Liver (tissue), 8 donors: ENCODE measurements at regions not wholly inside any gene's neighbourhood (a gene's known extent, or its start where the extent isn't known, plus 50 kb on each side); places are given as distances from the start of the nearest gene placed in this dataset.

Experiments
- DNase-seq: peaks from one replicate; pipeline ENCODE4 v3.0.0-alpha.2; 2017; ENCODE audit warnings: low spot score
- H3K27ac ChIP-seq, 2 donors: one replicate each; pipeline ENCODE4 v1.7.0; 2013; ENCODE audit warnings: inconsistent platforms in 2 of 2, low read length in 2 of 2, control low read depth in 1 of 2, low read depth in 1 of 2, mild to moderate bottlenecking in 1 of 2
- H3K27me3 ChIP-seq, 4 donors: one replicate each; pipeline versions ENCODE4 v1.6.1 to v1.7.0; 2013; ENCODE audit warnings: low read length in 3 of 4, inconsistent platforms in 1 of 4, mild to moderate bottlenecking in 1 of 4, moderate library complexity in 1 of 4; ENCODE audit not compliant: control insufficient read depth in 4 of 4, insufficient read depth in 4 of 4
- H3K36me3 ChIP-seq, 4 donors: one replicate each; pipeline versions ENCODE4 v1.6.1 to v1.7.0; 2013; ENCODE audit warnings: low read length in 3 of 4, mild to moderate bottlenecking in 3 of 4, low read depth in 1 of 4, moderate library complexity in 1 of 4; ENCODE audit not compliant: control insufficient read depth in 4 of 4, insufficient read depth in 3 of 4
- H3K4me1 ChIP-seq, 4 donors: one replicate each; pipeline versions ENCODE4 v1.6.1 to v1.7.0; 2013; ENCODE audit warnings: low read length in 3 of 4, mild to moderate bottlenecking in 3 of 4, moderate library complexity in 1 of 4; ENCODE audit not compliant: control insufficient read depth in 4 of 4, insufficient read depth in 4 of 4
- H3K4me3 ChIP-seq, 3 donors: one replicate each; pipeline versions ENCODE4 v1.6.1 to v1.7.0; 2013; ENCODE audit warnings: low read length in 3 of 3, control low read depth in 1 of 3, low read depth in 1 of 3, mild to moderate bottlenecking in 1 of 3
- H3K9ac ChIP-seq, 2 donors: one replicate each; pipeline ENCODE4 v1.7.0; 2013; ENCODE audit warnings: low read length in 2 of 2, mild to moderate bottlenecking in 2 of 2, moderate library complexity in 2 of 2, control low read depth in 1 of 2, low read depth in 1 of 2
- H3K9me3 ChIP-seq, 4 donors: one replicate each; pipeline versions ENCODE4 v1.6.1 to v1.7.0; 2013; ENCODE audit warnings: low read length in 3 of 4; ENCODE audit not compliant: control insufficient read depth in 4 of 4
- EGR1 ChIP-seq, 2 donors: IDR thresholded peaks; 2 replicates each; pipeline ENCODE4 v1.6.1; 2016 to 2018; ENCODE audit warnings: antibody characterized with exemption in 2 of 2, low read depth in 2 of 2
- FOXA1 ChIP-seq: IDR thresholded peaks from 2 replicates; pipeline ENCODE4 v1.6.1; 2016; ENCODE audit warnings: antibody characterized with exemption
- FOXA2 ChIP-seq: IDR thresholded peaks from 2 replicates; pipeline ENCODE4 v1.6.1; 2016; ENCODE audit warnings: antibody characterized with exemption
- GABPA ChIP-seq, 2 donors: IDR thresholded peaks in 1 of 2; conservative IDR thresholded peaks in 1 of 2; 2 replicates each; pipeline ENCODE4 v1.6.1; 2016; ENCODE audit warnings: antibody characterized with exemption in 2 of 2, mild to moderate bottlenecking in 1 of 2, moderate library complexity in 1 of 2
- HNF4A ChIP-seq, 2 donors: conservative IDR thresholded peaks; 2 replicates each; pipeline ENCODE4 v1.6.1; 2016; ENCODE audit warnings: antibody characterized with exemption in 2 of 2, mild to moderate bottlenecking in 2 of 2
- HNF4G ChIP-seq: IDR thresholded peaks from 2 replicates; pipeline ENCODE4 v1.6.1; 2016; ENCODE audit warnings: antibody characterized with exemption
- JUND ChIP-seq, 2 donors: IDR thresholded peaks; 2 replicates each; pipeline ENCODE4 v1.6.1; 2016; ENCODE audit warnings: antibody characterized with exemption in 2 of 2
- NR2F2 ChIP-seq: IDR thresholded peaks from 2 replicates; pipeline ENCODE4 v1.6.1; 2016; ENCODE audit warnings: antibody characterized with exemption
- RAD21 ChIP-seq, 2 donors: IDR thresholded peaks; 2 replicates each; pipeline ENCODE4 v1.6.1; 2016; ENCODE audit warnings: antibody characterized with exemption in 2 of 2, mild to moderate bottlenecking in 2 of 2
- RXRA ChIP-seq, 2 donors: IDR thresholded peaks; 2 replicates each; pipeline ENCODE4 v1.6.1; 2017 to 2018; ENCODE audit warnings: antibody characterized with exemption in 2 of 2, mild to moderate bottlenecking in 1 of 2
- SP1 ChIP-seq: IDR thresholded peaks from 2 replicates; pipeline ENCODE4 v1.6.1; 2018; ENCODE audit warnings: antibody characterized with exemption, mild to moderate bottlenecking
- TAF1 ChIP-seq: conservative IDR thresholded peaks from 2 replicates; pipeline ENCODE4 v1.6.1; 2016; ENCODE audit warnings: antibody characterized with exemption, mild to moderate bottlenecking
- YY1 ChIP-seq: IDR thresholded peaks from 2 replicates; pipeline ENCODE4 v1.6.1; 2016; ENCODE audit warnings: antibody characterized with exemption, mild to moderate bottlenecking
- WGBS: extraction: QIAGEN DNeasy Blood & Tissue Kit; methylation state at CpG from one replicate; pipeline ENCODE4 v1.1.7; 2013; 5-methylcytosine and 5-hydroxymethylcytosine counted together
- TF ChIP-seq, protein P1 (sequence below): IDR thresholded peaks from 2 replicates; pipeline ENCODE4 v1.6.1; 2016; ENCODE audit warnings: antibody characterized with exemption, mild to moderate bottlenecking
- TF ChIP-seq, protein P2 (sequence below): IDR thresholded peaks from 2 replicates; pipeline ENCODE4 v1.6.1; 2016; ENCODE audit warnings: antibody characterized with exemption
- TF ChIP-seq, protein P3 (sequence below): IDR thresholded peaks from 2 replicates; pipeline ENCODE4 v1.6.1; 2016; ENCODE audit warnings: antibody characterized with exemption
- TF ChIP-seq, protein P4 (sequence below): IDR thresholded peaks from 2 replicates; pipeline ENCODE4 v1.6.1; 2016; ENCODE audit warnings: antibody characterized with exemption
- TF ChIP-seq, protein P5 (sequence below): fragments of 150-350 bp; IDR thresholded peaks from 2 replicates; pipeline ENCODE4 v1.5.1; 2017; ENCODE audit warnings: improper control_type of control experiment, low read depth, low read length; ENCODE audit not compliant: missing input control
- donor health status: healthy.
- donor health status: healthy.
- donor health status: healthy.
- donor health status: healthy.
- donor health status: healthy.

DNA sequence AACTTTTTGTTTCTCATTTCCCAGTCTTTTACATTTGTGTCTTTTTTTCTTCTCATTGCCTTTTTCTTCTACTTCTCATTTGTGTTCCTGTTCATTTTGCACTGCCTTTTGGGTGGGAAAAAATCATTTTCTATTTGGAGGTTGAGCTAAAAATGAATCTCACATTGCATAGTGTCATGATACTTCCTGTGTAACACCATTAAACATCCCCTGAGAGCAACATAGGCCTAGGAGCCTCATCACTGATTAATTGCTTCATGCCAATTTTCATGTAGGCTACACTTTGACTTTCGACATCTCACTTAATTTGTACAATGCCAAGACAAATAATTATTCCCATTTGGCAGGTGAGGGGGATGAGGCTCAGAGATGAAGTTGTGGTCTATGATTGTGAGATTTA lies 279.2 kb downstream of the EDEM1 start:
- no peak overlapping the region for H3K4me3 ChIP-seq
- H3K4me1 ChIP-seq: no peaks in the 10 kb centered on the region
- no peak overlapping the region for H3K9ac ChIP-seq
- no peak for TF ChIP-seq HNF4A (conservative IDR thresholded peaks at IDR 0.05)
- TF ChIP-seq, protein P1, sequence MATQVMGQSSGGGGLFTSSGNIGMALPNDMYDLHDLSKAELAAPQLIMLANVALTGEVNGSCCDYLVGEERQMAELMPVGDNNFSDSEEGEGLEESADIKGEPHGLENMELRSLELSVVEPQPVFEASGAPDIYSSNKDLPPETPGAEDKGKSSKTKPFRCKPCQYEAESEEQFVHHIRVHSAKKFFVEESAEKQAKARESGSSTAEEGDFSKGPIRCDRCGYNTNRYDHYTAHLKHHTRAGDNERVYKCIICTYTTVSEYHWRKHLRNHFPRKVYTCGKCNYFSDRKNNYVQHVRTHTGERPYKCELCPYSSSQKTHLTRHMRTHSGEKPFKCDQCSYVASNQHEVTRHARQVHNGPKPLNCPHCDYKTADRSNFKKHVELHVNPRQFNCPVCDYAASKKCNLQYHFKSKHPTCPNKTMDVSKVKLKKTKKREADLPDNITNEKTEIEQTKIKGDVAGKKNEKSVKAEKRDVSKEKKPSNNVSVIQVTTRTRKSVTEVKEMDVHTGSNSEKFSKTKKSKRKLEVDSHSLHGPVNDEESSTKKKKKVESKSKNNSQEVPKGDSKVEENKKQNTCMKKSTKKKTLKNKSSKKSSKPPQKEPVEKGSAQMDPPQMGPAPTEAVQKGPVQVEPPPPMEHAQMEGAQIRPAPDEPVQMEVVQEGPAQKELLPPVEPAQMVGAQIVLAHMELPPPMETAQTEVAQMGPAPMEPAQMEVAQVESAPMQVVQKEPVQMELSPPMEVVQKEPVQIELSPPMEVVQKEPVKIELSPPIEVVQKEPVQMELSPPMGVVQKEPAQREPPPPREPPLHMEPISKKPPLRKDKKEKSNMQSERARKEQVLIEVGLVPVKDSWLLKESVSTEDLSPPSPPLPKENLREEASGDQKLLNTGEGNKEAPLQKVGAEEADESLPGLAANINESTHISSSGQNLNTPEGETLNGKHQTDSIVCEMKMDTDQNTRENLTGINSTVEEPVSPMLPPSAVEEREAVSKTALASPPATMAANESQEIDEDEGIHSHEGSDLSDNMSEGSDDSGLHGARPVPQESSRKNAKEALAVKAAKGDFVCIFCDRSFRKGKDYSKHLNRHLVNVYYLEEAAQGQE: no peak
- TF ChIP-seq, protein P2, sequence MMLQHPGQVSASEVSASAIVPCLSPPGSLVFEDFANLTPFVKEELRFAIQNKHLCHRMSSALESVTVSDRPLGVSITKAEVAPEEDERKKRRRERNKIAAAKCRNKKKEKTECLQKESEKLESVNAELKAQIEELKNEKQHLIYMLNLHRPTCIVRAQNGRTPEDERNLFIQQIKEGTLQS: no peak
- no peak for TF ChIP-seq FOXA1
- TF ChIP-seq NR2F2: no peak
- no peak for TF ChIP-seq JUND (IDR thresholded peaks at IDR 0.05)
- TF ChIP-seq RXRA (IDR thresholded peaks at IDR 0.05): no peak
- TF ChIP-seq SP1: no peak
- TF ChIP-seq, protein P3, sequence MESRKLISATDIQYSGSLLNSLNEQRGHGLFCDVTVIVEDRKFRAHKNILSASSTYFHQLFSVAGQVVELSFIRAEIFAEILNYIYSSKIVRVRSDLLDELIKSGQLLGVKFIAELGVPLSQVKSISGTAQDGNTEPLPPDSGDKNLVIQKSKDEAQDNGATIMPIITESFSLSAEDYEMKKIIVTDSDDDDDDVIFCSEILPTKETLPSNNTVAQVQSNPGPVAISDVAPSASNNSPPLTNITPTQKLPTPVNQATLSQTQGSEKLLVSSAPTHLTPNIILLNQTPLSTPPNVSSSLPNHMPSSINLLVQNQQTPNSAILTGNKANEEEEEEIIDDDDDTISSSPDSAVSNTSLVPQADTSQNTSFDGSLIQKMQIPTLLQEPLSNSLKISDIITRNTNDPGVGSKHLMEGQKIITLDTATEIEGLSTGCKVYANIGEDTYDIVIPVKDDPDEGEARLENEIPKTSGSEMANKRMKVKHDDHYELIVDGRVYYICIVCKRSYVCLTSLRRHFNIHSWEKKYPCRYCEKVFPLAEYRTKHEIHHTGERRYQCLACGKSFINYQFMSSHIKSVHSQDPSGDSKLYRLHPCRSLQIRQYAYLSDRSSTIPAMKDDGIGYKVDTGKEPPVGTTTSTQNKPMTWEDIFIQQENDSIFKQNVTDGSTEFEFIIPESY: no peak
- TF ChIP-seq FOXA2: no peak
- TF ChIP-seq, protein P4, sequence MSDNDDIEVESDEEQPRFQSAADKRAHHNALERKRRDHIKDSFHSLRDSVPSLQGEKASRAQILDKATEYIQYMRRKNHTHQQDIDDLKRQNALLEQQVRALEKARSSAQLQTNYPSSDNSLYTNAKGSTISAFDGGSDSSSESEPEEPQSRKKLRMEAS: no peak
- no peak for TF ChIP-seq TAF1
- TF ChIP-seq HNF4G: no peak
- TF ChIP-seq, protein P5, sequence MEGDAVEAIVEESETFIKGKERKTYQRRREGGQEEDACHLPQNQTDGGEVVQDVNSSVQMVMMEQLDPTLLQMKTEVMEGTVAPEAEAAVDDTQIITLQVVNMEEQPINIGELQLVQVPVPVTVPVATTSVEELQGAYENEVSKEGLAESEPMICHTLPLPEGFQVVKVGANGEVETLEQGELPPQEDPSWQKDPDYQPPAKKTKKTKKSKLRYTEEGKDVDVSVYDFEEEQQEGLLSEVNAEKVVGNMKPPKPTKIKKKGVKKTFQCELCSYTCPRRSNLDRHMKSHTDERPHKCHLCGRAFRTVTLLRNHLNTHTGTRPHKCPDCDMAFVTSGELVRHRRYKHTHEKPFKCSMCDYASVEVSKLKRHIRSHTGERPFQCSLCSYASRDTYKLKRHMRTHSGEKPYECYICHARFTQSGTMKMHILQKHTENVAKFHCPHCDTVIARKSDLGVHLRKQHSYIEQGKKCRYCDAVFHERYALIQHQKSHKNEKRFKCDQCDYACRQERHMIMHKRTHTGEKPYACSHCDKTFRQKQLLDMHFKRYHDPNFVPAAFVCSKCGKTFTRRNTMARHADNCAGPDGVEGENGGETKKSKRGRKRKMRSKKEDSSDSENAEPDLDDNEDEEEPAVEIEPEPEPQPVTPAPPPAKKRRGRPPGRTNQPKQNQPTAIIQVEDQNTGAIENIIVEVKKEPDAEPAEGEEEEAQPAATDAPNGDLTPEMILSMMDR: no peak
- TF ChIP-seq GABPA (IDR thresholded peaks at IDR 0.05 in 1 of 2, conservative IDR thresholded peaks at IDR 0.05 in 1 of 2): no peak
- no peak for TF ChIP-seq YY1
- no peak for TF ChIP-seq EGR1 (IDR thresholded peaks at IDR 0.05; ENCODE audit: low read depth in 2 of 2)
- H3K27ac ChIP-seq: no peak overlapping the region
- DNase-seq: no peak
- H3K27me3 ChIP-seq: no peaks in the 10 kb centered on the region
- 77% methylated on average over 1 of the region's 1 CpG for WGBS
- H3K36me3 ChIP-seq: no peaks in the 10 kb centered on the region
- no peaks in the 10 kb centered on the region for H3K9me3 ChIP-seq

DNA sequence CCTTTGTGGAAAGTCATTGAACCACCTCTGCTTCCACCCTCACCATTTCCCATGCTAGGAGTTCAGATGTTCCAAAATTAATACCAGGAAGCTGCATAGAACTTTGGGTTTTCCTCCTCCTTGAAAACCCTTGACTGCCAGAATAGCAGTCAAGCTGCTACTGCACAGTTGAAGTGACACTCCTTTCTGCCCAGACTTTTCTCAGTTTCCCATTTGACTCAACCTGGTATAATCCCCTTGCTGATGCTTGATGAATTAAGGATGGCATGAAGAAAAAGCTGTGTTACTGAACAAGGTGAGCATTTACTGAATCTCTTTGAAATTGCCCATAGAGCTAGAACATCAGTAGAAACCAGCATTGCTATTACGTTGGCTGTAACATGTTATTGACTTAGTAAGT lies 286.0 kb downstream of the EDEM1 start:
- no peaks in the 10 kb centered on the region for H3K27me3 ChIP-seq
- no peaks in the 10 kb centered on the region for H3K4me1 ChIP-seq
- H3K36me3 ChIP-seq: no peaks in the 10 kb centered on the region
- H3K27ac ChIP-seq: no peak overlapping the region
- DNase-seq: no peak
- 76% methylated on average over 1 of the region's 1 CpG for WGBS
- H3K9ac ChIP-seq: no peak overlapping the region
- no peak overlapping the region for H3K4me3 ChIP-seq
- H3K9me3 ChIP-seq: no peaks in the 10 kb centered on the region
- TF ChIP-seq JUND (IDR thresholded peaks at IDR 0.05) (no peak), SP1 (no peak), RAD21 (IDR thresholded peaks at IDR 0.05) (no peak), FOXA1 (no peak), GABPA (IDR thresholded peaks at IDR 0.05 in 1 of 2, conservative IDR thresholded peaks at IDR 0.05 in 1 of 2) (no peak), HNF4A (conservative IDR thresholded peaks at IDR 0.05) (no peak), EGR1 (IDR thresholded peaks at IDR 0.05; ENCODE audit: low read depth in 2 of 2) (no peak), HNF4G (no peak), TAF1 (no peak), RXRA (IDR thresholded peaks at IDR 0.05) (no peak), NR2F2 (no peak), FOXA2 (no peak), YY1 (no peak)
- TF ChIP-seq, protein P1: no peak
- TF ChIP-seq, protein P2: no peak
